Osteocyte (in vitro differentiated cells): ENCODE measurements at regions not wholly inside any gene's neighbourhood (a gene's known extent, or its start where the extent isn't known, plus 50 kb on each side); places are given as distances from the start of the nearest gene placed in this dataset.
"Not testable (repeated sequence)": the region's sequence is repeated elsewhere in the genome, so short reads cannot be mapped to it uniquely, and the experiment has no call there.

Experiments used
- DNase-seq: peaks from one replicate; pipeline ENCODE4 v3.0.0; 2021; ENCODE audit warnings: mixed read lengths; ENCODE audit not compliant: unreplicated experiment; ENCODE audit errors: extremely low spot score
- H3K27ac Mint-ChIP-seq: one replicate; pipeline ENCODE4 v1.8.0; 2021; ENCODE audit warnings: mild to moderate bottlenecking, mixed read lengths; ENCODE audit not compliant: unreplicated experiment
- H3K27me3 Mint-ChIP-seq: one replicate; pipeline ENCODE4 v1.8.0; 2021; ENCODE audit warnings: mixed read lengths; ENCODE audit not compliant: unreplicated experiment
- H3K36me3 Mint-ChIP-seq: one replicate; pipeline ENCODE4 v1.8.0; 2021; ENCODE audit warnings: mixed read lengths; ENCODE audit not compliant: unreplicated experiment
- H3K4me1 Mint-ChIP-seq: one replicate; pipeline ENCODE4 v1.8.0; 2021; ENCODE audit warnings: mixed read lengths; ENCODE audit not compliant: unreplicated experiment
- H3K4me3 Mint-ChIP-seq: one replicate; pipeline ENCODE4 v1.8.0; 2021; ENCODE audit warnings: mild to moderate bottlenecking, moderate library complexity, mixed read lengths; ENCODE audit not compliant: unreplicated experiment
- H3K9me3 Mint-ChIP-seq: one replicate; pipeline ENCODE4 v1.8.0; 2021; ENCODE audit warnings: mixed read lengths; ENCODE audit not compliant: unreplicated experiment

DNA sequence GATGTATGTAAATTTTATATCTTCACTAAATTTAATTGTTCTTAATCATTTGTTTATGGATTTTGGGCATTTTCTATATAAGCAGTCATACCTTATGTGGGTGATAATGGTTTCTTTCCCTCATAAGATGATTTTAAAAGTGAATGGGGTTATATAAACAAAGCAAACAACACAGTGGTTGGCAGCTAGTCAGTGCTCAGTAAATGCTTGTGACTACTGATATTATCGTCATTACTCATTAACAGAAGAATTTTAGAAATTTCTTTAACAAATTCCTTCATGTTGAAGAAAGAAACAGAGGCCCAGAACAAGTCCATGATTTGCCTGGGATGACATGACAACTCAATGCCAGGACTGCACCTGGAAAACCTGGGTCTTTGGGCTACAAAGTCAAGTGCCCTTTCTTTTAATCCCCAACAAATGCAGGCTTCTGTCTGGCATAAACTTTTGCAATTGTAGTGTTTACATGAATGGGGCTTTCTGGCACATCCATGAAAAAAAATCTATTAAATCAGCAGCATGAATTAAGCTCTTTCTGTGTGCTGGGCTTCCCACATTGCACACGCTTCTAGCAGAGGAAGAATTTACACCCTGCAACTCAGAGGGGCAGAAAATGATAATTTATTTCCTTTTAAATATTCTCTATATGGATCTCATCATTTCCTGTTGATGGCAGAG lies 297.3 kb upstream of the PLGLB1 start:
- not testable (repeated sequence) for H3K27me3 Mint-ChIP-seq, DNase-seq

DNA sequence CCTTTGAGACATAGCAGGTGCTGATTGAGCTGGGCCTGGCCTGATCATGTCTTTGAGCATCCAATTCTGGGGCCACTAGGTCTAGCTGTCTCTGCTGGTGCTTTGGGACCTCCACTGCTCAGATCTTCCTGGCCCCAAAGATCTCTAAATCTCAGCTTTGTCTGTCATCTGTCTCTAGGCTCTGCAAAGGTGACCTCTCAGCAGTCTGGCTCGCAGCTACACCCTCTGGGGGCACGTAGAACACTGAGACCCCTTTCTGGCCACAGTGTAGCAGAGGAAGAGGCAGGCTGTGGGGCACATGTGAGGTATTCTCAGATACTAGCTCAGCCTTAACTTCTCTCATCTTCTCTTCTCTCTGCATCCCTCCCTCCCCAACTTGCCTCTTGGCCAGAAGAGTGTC lies 298.1 kb upstream of the PLGLB1 start:
- H3K27ac Mint-ChIP-seq, H3K27me3 Mint-ChIP-seq, H3K4me1 Mint-ChIP-seq, H3K4me3 Mint-ChIP-seq, H3K36me3 Mint-ChIP-seq, DNase-seq, H3K9me3 Mint-ChIP-seq: not testable (repeated sequence)

More for the DNA sequence above, 297.3 kb upstream of the PLGLB1 start:
- not testable (repeated sequence) for H3K9me3 Mint-ChIP-seq, H3K4me3 Mint-ChIP-seq, H3K4me1 Mint-ChIP-seq, H3K36me3 Mint-ChIP-seq, H3K27ac Mint-ChIP-seq

GRCh38 chr2:87321201-87321600 lies 299.6 kb upstream of the PLGLB1 start:
- DNase-seq, H3K27ac Mint-ChIP-seq, H3K27me3 Mint-ChIP-seq, H3K4me3 Mint-ChIP-seq, H3K9me3 Mint-ChIP-seq, H3K36me3 Mint-ChIP-seq: not testable (repeated sequence)
- H3K4me1 Mint-ChIP-seq = peaks cover 13% of the 10 kb centered on the region

GRCh38 chr2:87324335-87325041 lies 302.8 kb upstream of the PLGLB1 start:
- DNase-seq = not testable (repeated sequence)
- H3K27ac Mint-ChIP-seq = peak overlapping the region; percentile 60

GRCh38 chr2:87325042-87325910 lies 303.6 kb upstream of the PLGLB1 start:
- H3K9me3 Mint-ChIP-seq, H3K36me3 Mint-ChIP-seq, H3K27me3 Mint-ChIP-seq, DNase-seq, H3K4me3 Mint-ChIP-seq: not testable (repeated sequence)
- Mint-ChIP-seq H3K4me1 (peaks cover 11% of the 10 kb centered on the region), H3K27ac (peak overlapping the region; percentile 65)

More at GRCh38 chr2:87324335-87325041, 302.8 kb upstream of the PLGLB1 start:
- not testable (repeated sequence) for H3K9me3 Mint-ChIP-seq, H3K27me3 Mint-ChIP-seq, H3K36me3 Mint-ChIP-seq, H3K4me3 Mint-ChIP-seq
- H3K4me1 Mint-ChIP-seq = peaks cover 11% of the 10 kb centered on the region

DNA sequence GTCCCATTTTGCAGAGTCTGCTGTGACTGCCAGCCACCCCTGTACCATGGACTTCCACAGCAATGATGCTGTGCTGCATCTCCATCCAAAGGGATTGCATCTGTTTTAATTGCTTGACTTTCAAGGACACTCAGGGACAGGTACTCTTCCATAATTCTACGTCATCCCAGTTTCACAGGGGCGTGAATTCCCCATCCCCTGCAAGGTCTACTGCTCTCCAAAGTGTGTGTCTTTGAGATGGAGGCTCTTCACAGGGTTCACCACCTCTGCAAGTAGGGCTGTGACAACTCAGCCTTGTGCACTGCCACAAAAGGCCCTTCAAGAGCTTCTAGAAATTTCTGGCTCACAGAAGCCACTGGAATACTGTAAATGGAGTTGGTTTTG lies 304.3 kb upstream of the PLGLB1 start:
- Mint-ChIP-seq H3K27ac (peak overlapping the region; percentile 65), H3K4me1 (peaks cover 11% of the 10 kb centered on the region)
- not testable (repeated sequence) for H3K4me3 Mint-ChIP-seq, DNase-seq, H3K27me3 Mint-ChIP-seq, H3K36me3 Mint-ChIP-seq, H3K9me3 Mint-ChIP-seq

DNA sequence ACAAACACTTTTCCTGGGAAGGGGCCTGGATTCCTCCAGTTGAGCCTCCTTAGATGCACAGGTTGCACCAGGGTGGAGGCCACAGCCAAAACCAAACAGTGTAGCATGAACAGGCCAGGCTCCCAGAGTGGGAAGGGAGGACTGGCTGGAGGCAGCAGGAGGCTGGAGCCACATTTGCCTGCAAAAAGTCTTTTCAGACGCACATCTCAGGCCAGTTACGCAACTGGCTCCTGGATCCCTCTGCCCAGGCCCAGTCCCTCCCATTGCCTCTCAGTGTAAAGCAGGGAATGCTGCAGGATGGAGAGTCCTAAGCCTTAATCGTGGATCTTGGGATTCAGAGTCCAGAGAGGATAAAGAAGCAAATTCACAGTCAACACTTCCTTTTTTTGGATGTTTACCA lies 305.1 kb upstream of the PLGLB1 start:
- not testable (repeated sequence) for DNase-seq, H3K36me3 Mint-ChIP-seq, H3K4me3 Mint-ChIP-seq, H3K27ac Mint-ChIP-seq, H3K9me3 Mint-ChIP-seq, H3K27me3 Mint-ChIP-seq
- H3K4me1 Mint-ChIP-seq = peaks cover 11% of the 10 kb centered on the region

DNA sequence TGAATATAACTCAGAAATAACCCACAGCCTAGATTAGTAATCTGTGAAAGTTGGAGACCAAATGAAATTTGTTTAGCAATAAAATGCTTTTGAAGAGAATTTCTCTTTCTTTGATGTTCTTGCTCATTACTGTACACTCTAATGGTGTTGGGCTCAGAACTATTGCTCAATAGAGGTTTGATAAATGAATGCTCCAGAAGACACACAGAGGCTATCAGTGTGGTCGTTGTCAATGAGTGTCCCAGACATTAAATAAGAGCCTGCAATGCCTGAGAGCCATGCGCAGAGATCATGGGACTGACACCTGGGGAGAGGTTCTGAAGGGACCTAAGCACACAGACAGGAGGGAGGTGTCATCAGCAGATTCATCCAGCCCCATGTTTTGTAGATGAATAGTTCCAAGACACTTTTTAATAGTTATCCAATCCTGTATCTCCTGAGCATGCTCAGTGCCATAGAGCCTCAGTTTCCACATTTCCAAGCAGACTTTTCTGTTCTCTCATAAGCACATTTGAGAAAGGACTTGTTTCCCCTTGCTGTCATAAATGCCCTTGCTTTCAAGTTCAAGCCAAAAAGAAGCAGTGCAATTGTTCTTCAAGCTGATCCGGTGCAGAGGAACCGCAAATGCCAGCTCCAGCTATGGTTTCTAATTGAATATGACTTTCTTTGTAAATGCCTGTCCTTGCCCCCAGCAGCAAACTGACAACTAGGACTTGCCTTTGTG lies 306.2 kb upstream of the PLGLB1 start:
- H3K27ac Mint-ChIP-seq, H3K9me3 Mint-ChIP-seq, H3K36me3 Mint-ChIP-seq, H3K27me3 Mint-ChIP-seq, H3K4me3 Mint-ChIP-seq, DNase-seq: not testable (repeated sequence)
- H3K4me1 Mint-ChIP-seq = peaks cover 11% of the 10 kb centered on the region

DNA sequence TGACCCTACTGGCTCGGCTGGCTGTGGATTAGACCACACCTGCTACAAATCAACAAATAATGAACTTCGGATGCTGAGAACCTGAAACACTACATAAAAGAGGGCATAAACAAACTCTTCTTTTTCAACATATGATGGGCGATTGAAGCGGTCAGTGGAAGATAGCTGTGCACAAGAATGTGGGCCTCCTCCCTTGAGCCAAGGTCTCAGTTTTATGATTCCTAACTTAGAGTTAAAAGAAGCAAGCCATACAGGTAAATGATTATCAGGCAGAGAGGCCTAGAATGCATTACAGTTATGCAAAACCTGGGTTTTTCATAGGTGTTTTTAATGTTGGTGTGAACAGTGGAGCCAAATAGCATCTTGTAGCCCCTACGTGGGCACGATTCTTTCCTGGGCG lies 307.9 kb upstream of the PLGLB1 start:
- not testable (repeated sequence) for DNase-seq, H3K4me1 Mint-ChIP-seq, H3K4me3 Mint-ChIP-seq, H3K36me3 Mint-ChIP-seq, H3K9me3 Mint-ChIP-seq, H3K27me3 Mint-ChIP-seq, H3K27ac Mint-ChIP-seq

DNA sequence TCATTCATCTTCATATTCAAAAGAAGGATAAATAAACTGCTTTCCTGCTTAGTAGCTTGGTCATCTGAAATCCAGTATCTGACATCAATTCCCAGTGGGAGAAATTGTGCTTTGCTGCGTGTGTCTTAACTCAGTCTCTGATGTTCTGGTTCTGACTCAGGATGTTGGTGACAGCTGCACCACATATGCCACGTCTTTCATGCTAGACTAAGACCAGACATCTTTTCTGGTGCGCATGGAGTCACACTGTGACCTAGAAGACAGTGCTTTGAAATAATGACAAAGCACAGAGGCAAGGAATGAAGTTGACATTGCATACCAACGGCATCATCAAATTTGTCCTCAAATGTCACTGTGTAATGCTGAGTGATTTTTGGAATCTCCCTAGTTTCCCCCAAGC lies 308.8 kb upstream of the PLGLB1 start:
- not testable (repeated sequence) for H3K36me3 Mint-ChIP-seq, H3K9me3 Mint-ChIP-seq, H3K4me1 Mint-ChIP-seq, H3K27me3 Mint-ChIP-seq, H3K27ac Mint-ChIP-seq, DNase-seq, H3K4me3 Mint-ChIP-seq

DNA sequence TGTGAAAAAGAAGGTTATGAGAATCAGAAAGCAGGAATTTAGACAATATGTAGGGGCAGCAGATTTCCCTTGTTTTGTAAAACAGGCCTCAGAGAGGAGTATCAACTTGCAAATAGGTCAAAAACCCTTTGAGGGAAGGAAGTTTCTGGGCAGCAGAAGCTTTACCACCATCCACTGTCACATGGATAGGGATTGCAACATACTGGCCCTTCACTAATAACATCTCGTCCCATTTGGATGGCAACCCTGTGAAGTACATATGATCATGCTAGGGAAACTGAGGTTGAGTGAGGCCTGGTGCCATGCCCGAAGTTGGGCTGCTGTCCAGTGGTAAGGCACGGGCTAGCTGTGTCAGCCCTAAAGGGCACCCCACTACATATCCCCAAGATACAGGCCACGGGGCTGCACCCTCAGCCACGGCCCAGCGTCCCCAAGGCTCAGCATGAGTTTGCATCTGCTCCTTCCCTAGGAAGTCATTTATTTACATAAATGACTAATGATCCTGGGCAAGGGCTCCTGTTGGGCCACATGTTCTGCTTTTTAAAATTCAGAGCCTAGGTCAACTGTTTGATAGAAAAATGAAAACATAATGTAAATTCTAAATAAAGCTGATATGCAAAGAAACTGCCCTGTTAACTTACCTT lies 310.4 kb upstream of the PLGLB1 start:
- H3K4me3 Mint-ChIP-seq, H3K4me1 Mint-ChIP-seq, DNase-seq, H3K27ac Mint-ChIP-seq, H3K27me3 Mint-ChIP-seq, H3K9me3 Mint-ChIP-seq, H3K36me3 Mint-ChIP-seq: not testable (repeated sequence)
